ELF-1 (cell line): ENCODE measurements at regions not wholly inside any gene's neighbourhood (a gene's known extent, or its start where the extent isn't known, plus 50 kb on each side); places are given as distances from the start of the nearest gene placed in this dataset.

Experiments
- DNase-seq: peaks from one replicate; pipeline ENCODE4 v3.0.0-alpha.2; 2016; ENCODE audit warnings: low read depth, low spot score

DNA sequence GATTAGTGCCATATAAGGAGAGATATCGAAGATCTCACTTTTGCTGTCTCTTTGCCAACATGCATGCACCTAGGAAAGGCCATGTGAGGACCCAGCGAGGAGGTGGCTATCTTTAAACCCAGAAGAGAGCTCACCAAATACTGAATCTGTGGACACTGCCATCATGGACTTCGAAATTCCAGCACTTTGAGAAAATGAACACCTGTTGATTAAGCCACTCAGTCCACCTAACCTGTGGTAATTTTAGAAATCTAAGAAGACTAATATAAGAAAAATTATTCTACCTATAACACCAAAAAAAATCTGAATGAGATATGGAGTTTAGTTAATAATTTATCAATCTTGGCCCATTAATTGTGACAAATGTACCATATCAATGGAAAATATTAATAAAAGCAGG, 193.6 kb upstream of the CARD18 start:
- no peak for DNase-seq

DNA sequence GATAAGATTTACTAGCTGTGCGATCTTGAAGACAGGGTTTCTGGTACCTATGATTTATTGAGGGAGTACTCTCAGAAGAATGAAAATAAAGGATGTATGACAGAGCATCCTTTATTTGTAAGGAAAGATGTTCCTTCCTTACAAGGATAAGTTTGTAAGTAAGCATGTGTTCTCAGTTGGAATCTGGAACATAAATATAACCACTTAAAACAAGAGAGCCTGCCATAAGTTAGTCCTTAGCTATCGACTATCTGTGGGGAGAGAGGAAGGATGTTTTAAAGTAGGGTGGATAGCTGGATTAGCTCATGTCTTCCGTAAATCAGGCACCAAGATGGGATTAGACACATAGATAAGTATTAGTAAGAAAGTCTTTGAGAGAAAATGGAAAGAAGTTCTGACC, 192.6 kb upstream of the CARD18 start:
- DNase-seq = no peak

DNA sequence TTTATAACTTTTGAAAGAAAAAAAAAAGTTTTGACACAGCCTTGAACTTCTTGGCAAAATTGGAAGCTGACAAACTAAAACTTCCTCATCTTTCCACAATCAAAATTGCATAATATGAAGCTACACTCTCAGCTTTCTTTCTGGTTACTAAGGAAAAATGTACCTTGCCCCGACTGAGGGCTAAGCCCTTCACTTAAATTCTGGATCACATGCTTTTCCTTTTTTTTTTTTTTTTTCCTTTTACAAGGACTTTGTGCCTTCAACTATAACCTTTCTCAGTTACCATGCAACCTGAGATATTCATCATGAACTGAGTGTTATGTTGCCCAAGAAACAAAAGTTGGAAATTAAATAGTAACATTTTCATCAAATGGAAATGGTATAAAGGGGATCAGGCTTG, 188.5 kb upstream of the CARD18 start:
- no peak for DNase-seq

DNA sequence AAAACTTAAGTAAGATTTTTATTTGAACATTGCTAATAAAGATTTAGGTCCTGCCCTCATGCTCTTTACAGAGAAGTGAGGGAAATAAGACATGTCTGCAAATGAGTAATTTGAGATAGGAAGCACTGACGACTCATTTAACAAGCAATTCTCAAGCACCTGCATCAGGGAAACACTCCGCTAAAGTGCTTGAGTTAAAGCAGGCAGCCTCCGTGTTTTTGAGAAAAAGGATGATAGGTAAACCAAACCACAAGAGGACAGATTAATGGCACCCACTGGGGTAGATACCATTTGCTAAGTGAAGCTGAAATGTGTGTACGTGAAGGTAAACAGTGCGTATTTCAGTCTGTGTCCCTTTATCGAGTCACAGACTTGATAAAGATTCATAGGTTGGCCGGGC, 184.6 kb upstream of the CARD18 start:
- no peak for DNase-seq

DNA sequence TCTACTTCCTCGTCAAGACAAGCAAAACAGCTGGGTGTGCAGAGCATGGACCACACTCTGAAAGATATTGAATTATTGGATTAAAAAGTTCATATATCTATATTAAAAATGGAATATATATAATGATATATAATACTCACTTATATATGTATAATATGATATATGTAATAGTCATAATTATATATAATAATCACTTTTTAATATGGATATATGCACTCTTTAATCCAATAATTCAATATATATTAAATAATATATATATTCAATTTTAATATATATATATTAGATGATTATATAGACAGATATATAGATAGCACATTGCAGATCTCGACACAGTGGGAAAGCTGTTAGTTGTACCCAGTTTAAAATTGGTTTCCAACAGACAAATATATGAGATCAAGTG, 182.1 kb upstream of the CARD18 start:
- no peak for DNase-seq

DNA sequence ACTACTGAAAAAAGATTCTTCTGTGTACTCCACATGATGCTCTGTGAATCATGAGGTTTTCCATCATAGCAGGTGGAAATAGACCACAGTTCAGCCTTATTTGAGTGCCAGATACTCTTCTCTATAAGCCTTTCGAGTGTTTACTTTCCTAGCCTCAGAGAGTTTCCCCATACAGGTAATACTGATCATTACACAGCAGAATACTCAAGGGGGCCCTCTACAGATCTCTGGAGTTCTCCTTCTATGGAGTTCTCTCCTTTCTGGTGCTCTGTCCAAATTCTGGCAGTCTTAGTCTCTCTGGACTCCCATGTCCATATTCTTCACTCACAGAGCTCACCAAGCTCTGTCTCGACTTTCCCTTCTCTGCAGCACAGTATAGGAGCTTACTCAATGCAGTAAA, 175.7 kb upstream of the CARD18 start:
- no peak for DNase-seq

DNA sequence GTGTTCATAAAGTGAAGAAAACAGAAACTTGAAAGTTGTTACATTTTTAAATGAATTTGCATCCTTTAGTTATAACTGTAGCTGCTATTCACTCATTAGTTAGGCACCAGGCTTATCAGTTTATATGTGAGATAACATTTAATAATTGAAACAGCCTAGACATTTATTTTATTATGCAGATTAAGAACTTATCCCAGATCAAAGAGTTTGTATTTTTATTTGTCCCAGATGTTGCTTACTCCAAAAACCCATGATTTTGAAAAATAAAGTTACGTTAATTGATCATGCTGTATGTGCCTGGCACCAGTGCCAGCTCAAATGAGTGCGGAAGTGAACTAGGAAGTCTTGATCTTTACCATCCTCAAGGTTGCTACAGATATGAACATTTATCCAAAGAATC, 172.7 kb upstream of the CARD18 start:
- no peak for DNase-seq

DNA sequence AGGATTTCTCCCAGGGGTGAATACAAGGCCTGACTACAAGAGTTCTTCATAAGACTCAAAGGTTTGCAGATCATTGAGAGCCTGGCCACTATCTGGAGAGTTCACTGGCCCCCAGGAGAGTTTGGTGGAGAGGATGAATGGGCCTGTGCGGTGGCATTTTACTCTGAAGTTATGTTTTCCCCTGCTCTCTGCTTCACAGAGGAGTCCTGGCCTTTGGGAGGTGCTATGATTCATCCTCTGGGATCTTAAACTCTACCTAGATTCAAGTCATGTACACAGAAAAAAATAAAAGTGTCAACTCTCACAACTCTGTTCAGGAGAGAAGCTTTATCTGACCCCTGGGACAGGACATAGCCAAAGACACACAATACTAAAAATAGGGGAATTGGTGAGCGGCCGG, 159.1 kb upstream of the CARD18 start:
- peak; percentile 2 for DNase-seq

DNA sequence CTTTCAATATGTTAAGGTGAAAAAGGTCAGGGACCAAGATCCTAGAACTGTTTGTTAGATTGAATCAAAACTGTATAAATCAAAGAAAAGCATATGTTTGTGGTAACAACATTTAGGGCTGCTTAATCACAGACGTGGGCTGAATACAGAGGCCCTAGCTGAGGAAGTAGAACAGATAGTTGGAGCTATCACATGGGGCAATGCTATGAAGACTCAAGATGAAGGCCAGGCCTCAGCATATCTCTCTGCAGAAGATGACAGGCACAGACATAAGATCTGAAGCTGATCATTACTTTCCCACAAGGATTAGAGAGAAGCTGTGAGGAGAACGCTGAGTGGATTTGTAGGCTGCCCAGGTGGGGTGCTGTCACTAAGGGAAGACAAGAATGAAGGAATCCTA, 158.6 kb upstream of the CARD18 start:
- DNase-seq = peak; percentile 8

DNA sequence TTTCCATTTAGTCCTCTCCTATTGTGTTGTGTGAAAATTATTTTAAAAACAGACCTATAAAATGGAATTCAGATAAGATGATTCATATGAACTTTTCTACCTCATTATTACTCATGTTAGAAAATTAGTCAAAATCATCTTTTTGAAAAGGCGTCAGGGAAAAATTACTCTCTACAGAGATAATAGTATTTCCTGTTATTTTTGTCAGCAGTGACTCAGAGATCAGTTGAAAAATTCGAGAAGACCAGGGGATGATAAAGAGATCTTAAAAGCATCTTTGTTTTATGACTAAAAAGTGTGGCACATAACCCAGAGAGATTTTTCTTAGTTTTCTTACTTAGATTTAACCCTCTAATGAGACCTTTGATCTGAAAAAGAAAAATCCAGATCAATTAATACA, 157.9 kb upstream of the CARD18 start:
- DNase-seq = no peak

DNA sequence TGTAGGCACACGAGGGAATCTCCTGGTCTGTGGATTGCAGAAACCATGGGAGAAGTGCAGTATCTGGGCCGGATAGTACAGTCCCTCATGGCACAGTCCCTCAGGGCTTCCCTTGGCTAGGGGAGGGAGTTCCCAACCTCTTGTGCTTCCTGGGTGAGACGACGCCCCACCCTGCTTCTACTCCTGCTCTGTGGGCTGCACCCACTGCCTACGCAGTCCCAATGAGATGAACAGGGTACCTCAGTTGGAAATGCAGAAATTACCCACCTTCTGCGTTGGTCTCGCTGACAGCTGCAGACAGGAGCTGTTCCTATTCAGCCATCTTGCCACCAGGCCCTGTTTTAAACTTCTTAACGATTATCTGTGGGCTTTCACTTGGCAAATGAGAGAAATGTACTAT, 157.2 kb upstream of the CARD18 start:
- no peak for DNase-seq

DNA sequence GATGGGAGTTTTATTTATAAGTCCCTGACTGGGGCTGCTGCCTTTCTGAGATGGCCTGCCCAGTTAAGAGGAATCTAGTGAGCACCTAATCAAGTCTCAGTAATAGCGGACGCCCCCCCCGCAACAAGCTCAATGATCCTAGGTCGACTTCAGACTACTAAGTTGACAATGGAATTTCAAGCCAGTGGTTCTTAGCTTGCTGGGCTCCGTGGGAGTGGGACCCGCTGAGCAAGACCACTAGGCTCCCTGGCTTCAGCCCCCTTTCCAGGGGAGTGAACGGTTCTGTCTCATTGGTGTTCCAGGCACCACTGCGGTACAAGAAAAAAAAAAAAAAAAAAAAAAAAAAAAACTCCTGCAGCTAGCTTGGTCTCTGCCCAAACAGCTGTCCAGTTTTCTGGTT, 156.8 kb upstream of the CARD18 start:
- no peak for DNase-seq

DNA sequence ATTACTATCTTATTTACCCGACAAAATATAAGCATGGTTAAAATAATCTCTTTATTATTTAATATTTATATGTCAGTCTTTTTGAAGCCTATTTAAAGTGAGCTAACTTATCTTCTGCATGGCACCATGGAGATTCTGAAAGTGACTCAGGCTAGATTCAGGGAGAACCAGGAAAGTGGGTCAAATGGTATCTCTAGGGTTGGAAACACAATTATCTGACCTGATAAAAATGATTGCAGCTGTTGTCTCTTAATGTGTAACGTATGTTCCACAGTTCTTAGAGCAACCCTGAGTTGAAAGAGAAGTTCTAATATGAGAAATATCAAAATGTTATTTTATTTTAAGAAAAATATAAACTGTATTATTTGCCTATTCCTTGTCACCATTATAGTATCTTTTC, 143.1 kb upstream of the CARD18 start:
- DNase-seq = no peak

DNA sequence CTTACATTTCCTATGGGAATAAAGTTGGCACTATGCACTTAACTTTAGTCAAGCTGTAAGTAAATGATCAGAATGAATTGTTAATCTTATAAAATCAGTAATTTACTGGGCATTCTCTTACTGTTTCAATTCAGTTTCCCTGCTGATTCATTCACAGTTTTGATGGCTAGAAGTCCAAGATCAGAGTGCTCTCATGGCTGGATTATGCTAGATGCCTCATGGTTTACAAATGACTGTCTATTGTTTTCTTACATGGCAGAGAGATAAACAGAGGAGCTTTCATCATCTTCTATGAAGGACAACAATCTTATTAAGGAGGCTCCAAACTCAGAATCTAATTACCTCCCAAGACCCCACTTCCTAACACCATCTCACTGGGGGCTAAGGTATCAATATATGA, 135.1 kb upstream of the CARD18 start:
- DNase-seq = no peak

DNA sequence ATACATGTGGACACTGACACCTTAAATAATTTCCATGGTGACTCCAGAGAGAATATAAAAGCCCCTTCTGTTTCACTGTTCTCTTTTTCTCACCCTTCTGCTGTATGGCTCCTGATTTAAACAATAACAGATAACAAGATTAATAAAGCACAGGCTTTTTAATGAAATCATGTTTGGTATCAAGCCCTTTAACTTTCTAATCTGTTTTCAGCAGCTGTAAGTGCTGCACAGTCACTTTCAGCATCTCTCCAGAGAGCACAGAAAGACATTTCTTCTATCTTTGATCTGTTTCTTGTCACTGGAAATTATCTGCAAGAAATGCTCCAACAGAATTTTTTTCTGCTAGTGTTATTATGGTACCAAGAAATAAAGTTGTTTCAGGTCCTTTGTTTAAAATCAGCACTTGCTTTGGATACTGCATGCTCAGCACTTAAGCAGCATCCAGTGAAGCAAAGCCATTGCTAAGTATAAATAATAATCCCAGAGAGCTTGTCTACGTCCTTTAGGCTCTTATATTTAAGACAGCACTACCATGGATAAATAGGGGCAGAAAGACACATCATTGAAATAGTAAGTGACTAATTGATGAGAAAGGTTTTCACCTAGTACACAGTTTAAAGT, 134.2 kb upstream of the CARD18 start:
- no peak for DNase-seq

DNA sequence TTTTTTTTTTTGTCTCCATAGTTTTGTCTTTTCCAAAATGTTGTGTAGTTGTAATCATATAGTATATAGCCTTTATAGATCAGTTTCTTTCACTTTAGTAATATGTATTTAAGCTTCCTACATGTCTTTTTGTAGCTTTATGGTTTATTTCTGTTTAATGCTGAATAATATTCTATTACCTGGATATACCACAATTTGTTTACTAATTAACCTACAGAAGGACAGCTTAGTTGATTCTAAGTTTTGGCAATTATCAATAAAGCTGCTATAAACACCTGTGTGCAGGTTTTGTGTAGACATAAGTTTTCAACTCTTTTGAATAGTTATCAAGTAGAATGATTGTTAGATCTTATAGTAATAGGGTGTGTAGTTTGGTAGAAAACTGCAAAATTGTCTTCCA, 130.3 kb upstream of the CARD18 start:
- no peak for DNase-seq

DNA sequence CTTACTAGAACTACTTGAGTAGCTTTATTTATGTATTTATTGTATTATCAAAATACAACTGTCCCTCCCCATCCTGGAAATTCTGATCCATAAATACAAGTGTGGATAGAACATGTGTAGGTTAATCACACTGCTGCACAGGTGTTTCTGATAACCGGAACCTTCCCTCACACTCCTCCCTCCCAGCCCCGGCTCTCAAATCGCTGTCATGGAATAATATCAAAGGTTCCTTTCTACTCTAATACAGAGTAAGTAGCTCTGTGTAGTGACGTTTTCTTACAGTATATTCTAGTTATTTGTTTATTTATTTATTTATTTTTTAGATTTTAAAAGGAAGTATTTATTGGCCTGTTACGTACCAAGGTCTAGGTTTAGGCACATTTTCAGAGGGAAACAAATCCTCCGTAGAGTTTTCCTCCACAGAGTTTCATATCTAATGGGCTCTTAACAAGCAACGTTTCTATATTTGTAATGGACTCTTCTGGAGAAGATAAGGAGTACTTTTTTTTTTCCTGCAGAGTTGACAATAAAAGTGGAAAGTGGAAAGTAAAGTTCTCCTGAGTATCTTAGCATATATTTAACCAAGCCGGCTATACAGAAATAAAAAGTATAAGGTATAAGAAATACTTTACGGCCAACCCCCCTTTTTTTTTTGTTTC, 129.0 kb upstream of the CARD18 start:
- no peak for DNase-seq

DNA sequence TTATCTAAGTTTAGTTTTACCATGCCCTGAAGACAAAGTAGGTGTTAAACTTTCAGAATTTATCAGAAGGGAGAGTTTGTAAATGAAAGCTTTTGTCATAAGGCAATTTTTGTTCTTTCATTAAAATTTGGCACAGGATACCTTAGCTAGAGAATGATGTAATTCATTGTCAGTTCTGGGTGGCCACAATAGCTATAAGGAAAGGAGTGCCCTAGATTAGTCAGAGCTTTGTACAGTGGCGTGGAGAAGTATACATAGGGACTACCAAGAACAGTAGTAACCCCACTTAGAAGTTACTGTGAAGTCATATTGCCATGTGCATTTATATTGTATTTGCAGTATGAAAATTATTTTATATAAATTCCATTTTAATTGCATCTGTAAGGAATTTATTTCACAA, 126.3 kb upstream of the CARD18 start:
- DNase-seq = no peak

DNA sequence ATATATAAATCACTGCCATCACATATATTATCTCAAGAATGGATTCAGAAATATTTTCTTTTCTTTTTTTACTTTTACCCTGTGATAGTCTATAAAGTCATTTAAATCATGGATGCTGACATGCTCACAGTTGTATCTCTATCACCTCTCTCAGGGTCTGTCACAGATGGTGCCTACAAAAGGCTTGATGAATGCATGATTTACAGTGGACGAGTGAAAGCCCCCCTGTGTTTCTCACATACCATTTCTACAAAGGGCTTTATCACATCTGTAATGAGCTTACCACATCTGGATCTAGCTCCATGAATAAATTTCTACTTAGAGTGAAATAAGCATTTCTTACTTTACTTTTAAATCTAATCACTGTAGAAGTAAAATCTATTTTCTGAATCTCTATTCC, 121.4 kb upstream of the CARD18 start:
- no peak for DNase-seq

DNA sequence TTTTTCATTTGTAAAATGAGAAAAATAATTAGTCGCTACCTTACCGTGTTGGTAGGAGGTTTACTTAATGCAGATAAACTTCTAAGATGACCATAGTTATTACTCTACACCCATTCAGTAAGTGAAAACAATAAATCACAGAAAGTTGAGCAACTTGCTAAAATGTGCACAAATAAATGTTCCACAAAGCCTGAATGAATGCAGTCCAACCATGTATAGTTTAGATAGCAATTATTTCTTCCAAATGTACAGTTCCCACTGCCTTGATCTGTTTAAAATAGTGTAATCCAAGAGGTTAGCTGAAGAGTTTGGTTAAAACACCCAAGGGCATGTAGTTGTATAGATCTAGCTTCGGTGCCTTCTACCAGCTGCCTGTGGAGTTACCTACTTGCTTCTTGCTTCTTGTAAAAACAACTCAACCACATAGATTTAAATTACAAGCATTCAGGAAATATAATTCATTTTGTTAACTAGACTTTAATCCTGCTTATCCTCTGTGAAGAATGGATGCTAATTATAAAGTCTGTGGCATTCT, 106.3 kb upstream of the CARD18 start:
- no peak for DNase-seq

DNA sequence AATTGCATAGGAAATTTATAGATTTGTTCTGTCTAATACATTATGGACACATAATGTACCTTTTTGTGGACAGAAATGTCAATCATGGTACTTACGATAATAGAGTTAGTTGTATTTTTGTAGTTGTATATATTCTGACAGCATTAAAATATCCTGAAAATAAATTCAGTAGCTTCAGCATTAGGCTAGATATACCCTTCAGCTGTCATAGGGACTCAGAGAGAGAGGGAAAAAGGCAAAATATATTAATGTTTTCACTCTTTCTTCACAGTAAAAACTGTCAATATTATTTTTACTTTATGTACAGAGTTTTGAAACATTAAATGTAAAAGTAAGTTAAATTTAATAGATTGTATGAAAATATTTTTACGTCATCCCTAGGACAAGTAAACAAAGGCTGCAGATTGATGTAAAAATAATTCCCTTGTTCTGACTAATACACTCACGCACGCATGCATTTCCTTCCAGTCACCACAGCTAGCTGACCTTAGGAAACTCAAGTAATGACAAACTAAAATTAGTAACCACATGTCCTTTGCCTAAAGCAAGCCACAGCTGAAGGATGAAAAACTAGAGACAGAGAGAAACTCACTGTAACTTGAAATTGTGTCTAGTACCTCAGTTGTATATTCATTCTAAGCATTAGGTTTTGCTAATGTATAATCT, 104.7 kb upstream of the CARD18 start:
- DNase-seq = no peak

DNA sequence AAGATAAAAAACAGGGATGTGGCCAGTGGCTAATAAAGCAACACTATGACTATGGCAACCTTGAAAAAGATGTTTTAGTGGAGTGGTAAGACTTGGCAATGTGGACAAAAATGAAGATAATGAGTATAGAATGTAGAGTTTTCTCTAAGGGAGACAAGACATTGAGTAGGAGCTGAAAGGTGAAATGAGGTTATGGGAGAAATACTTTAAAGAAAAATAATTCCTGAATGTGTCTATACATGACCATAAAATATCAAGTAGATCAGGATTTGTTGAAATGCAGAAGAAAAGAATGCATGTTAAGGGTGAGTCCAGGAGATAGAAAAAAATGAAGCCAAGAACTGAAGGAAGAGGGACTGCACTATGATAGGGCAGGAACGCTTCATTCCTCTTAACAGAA, 101.6 kb upstream of the CARD18 start:
- DNase-seq = no peak

DNA sequence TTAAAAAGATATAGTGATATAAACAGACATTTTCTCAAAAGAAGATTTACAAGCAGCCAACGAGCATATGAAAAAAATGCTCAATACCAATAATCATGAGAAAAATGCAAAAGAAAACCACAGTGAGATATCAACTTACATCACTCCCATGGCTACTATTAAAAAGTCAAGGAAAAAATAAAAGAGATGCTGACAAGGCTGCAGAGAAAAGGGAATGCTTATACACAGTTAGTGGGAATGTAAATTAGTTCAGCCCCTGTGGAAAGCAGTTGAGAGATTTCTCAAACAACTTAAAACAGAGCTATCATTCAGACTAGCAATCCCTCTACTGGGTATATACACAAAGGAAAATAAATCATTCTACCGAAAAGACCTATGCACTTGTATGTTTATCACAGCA, 97.1 kb upstream of the CARD18 start:
- DNase-seq = no peak
